Stimulated activated CD8-positive, alpha-beta memory T cell treated with anti-CD3 and anti-CD28 coated beads, Interleukin-4, amount 100 ng/mL, for 24 hours (primary cell): ENCODE measurements at regions not wholly inside any gene's neighbourhood (a gene's known extent, or its start where the extent isn't known, plus 50 kb on each side); places are given as distances from the start of the nearest gene placed in this dataset.

ENCODE experiments used
- DNase-seq: peaks from one replicate; pipeline ENCODE4 v3.0.0-alpha.2; 2020; ENCODE audit warnings: low read depth

- DNase-seq: no peak
These were observed 89.5 kb upstream of the HNRNPA3 start for GRCh38 chr2:177123048-177123447.

GRCh38 chr2:177124371-177124770, 88.2 kb upstream of the HNRNPA3 start:
- DNase-seq: no peak

GRCh38 chr2:177127821-177128220, 84.8 kb upstream of the HNRNPA3 start:
- DNase-seq: no peak

GRCh38 chr2:177129610-177130009, 83.0 kb upstream of the HNRNPA3 start:
- DNase-seq: no peak

- no peak for DNase-seq
These were observed 80.7 kb upstream of the HNRNPA3 start for GRCh38 chr2:177131858-177132257.

- no peak for DNase-seq
These were observed 73.8 kb upstream of the HNRNPA3 start for GRCh38 chr2:177138823-177139222.

GRCh38 chr2:177141866-177142265, 70.7 kb upstream of the HNRNPA3 start:
- DNase-seq: no peak

- DNase-seq: no peak
These were observed 69.2 kb upstream of the HNRNPA3 start for GRCh38 chr2:177143444-177143843.

- DNase-seq: no peak
These were observed 65.4 kb upstream of the HNRNPA3 start for GRCh38 chr2:177147093-177147694.

- no peak for DNase-seq
These were observed 64.7 kb upstream of the HNRNPA3 start for GRCh38 chr2:177147834-177148445.

GRCh38 chr2:177148477-177149154, 64.0 kb upstream of the HNRNPA3 start:
- peak; percentile 58 for DNase-seq

- DNase-seq: no peak
These were observed 63.5 kb upstream of the HNRNPA3 start for GRCh38 chr2:177149155-177149503.

- no peak for DNase-seq
These were observed 58.8 kb upstream of the HNRNPA3 start for GRCh38 chr2:177153805-177154204.

- DNase-seq: no peak
These were observed 57.8 kb upstream of the HNRNPA3 start for GRCh38 chr2:177154809-177155208.

- DNase-seq: no peak
These were observed 57.0 kb upstream of the HNRNPA3 start for GRCh38 chr2:177155631-177156030.

- no peak for DNase-seq
These were observed 50.7 kb upstream of the HNRNPA3 start for GRCh38 chr2:177161741-177162460.
